Keratinocyte (primary cell): ENCODE measurements at regions not wholly inside any gene's neighbourhood (a gene's known extent, or its start where the extent isn't known, plus 50 kb on each side); places are given as distances from the start of the nearest gene placed in this dataset.

Experiments
- CTCF ChIP-seq, 3 experiments: IDR thresholded peaks in 1 of 3; conservative IDR thresholded peaks in 1 of 3; optimal IDR thresholded peaks in 1 of 3; 2 replicates in 2 of 3; 3 replicates in 1 of 3; pipeline versions ENCODE3 to v1.5.1; 2011; ENCODE audit warnings: low read length in 3 of 3, mild to moderate bottlenecking in 3 of 3, moderate library complexity in 2 of 3, control low read depth in 1 of 3, inconsistent platforms in 1 of 3; ENCODE audit not compliant: insufficient read depth in 2 of 3; ENCODE audit errors: extremely low read depth in 1 of 3
- EZH2 ChIP-seq: IDR thresholded peaks from one replicate; pipeline ENCODE4 v1.6.1; 2012; ENCODE audit warnings: inconsistent platforms, mild to moderate bottlenecking, low read length, moderate library complexity

- no peak for TF ChIP-seq CTCF (optimal IDR thresholded peaks at IDR 0.05 in 1 of 3, IDR thresholded peaks at IDR 0.05 in 1 of 3, conservative IDR thresholded peaks at IDR 0.05 in 1 of 3; ENCODE audit: extremely low read depth in 1 of 3, insufficient read depth in 2 of 3, low read length in 3 of 3)
- TF ChIP-seq EZH2 = no peak
These were observed 81.6 kb downstream of the HHIPL2 start for GRCh38 chr1:222466150-222466865.
